Brain pericyte (primary cell): ENCODE measurements at regions not wholly inside any gene's neighbourhood (a gene's known extent, or its start where the extent isn't known, plus 50 kb on each side); places are given as distances from the start of the nearest gene placed in this dataset.

Experiments
- DNase-seq: peaks from one replicate; pipeline ENCODE4 v3.0.0-alpha.2; 2012; ENCODE audit warnings: low read depth, low spot score

GRCh38 chr5:35430381-35431162 lies 187.1 kb upstream of the SPEF2 start:
- DNase-seq: no peak

DNA sequence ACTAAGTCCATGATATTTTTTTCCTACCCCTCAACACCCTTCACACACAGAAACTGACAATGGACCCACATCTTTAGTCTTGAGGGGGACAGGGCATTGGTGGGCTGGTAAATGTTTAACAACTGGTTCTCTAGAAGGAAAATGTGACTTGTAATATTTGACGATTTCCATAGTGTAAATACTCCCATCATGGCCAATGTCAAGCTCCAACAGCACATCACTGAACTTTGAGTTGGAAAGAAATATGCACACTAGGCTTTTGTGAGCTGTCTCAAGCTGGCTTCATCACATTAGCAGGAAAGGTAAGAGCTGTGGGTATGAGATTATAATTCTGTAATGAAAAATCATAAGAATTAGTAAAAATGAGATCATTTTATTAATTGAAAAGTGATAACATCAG lies 189.9 kb upstream of the PRLR start:
- no peak for DNase-seq

DNA sequence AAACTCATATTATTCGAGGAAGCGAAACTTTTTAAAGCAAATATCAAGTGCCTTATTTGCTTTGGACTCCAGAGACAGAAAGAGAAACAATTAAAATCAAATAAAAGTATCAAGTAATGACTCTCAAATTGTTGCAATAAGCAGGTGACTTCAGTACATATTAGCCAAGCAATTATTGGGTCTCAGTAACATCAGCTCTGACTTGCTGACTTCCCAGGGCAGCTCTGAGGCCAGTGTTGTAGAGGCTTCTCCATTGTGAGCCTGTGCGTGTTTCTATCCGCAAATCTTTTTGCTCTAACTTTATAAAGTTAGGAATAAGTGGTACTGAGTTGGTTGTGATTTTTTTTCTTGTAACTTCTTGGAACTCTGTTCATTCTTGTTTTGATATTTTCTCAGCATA lies 186.8 kb upstream of the PRLR start:
- no peak for DNase-seq

DNA sequence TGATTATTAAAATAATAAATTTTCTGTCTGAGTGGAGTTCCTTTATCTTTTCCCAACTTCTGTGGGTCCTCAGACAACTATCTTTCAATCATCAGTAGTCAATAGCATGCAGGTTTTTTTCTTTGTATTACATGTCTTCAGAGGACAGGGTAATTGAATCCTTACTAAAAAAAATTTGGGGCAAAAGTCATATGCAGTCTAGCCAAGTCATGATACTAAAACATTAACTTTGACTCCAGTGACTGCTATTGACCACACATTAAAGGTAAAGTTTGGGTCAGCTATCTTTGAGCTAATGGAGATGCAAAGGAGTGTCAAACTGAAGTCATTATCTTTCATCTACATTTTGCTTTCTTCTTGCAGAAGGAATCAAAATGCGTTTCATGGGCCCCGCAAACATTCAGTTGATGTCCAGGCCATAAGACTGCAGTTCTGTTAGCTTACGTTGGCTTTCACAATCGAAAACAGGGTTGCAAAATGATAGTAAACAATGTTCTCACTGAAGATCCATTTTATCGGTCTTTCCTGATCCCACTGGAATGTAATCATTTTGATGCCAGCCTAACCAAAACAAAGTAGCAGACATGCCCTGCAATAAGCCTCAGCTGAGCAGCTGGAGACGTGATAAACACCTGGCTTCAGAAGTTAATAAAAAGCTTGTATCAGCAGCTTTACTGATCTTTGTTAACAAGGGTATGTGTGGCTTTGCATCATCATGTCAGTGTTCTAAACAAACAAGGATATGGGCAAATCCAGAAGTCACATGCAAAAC lies 186.1 kb upstream of the PRLR start:
- no peak for DNase-seq

DNA sequence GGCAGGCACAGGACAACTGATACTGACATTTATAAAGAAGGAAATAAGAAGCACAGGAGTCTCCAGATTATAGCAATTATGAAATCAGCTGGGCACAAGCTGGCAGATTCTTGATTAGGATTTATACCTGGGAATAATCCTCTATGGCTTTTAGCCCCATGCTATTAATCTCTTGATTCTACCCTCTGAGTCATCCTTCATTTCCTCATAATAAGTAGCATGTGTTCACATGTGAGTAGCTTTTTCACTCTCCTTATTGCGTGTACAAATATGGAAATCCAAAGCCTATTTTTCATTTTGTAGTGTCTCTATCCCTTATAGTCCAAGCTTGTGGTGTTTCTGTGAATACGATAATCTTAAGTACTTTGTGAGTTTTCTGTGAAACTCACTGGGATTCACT lies 185.0 kb upstream of the PRLR start:
- DNase-seq: no peak

DNA sequence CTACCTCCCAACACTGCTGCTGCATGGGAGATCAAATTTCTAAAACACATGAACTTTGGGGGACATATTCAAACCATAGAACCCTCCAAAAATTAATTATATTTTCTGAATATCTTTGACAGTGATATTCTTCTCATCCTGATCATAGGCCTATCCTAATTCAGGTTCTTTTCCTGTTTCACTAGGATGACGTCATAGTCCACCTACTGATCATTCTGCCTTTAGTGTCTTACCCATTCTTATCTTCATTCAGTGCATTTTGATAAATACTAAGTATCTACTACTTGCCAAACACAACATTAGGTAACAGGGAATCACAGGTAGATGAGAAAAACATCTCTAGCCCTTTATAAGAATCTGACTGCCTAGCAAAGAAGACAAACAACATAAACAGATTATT lies 179.1 kb upstream of the PRLR start:
- no peak for DNase-seq

DNA sequence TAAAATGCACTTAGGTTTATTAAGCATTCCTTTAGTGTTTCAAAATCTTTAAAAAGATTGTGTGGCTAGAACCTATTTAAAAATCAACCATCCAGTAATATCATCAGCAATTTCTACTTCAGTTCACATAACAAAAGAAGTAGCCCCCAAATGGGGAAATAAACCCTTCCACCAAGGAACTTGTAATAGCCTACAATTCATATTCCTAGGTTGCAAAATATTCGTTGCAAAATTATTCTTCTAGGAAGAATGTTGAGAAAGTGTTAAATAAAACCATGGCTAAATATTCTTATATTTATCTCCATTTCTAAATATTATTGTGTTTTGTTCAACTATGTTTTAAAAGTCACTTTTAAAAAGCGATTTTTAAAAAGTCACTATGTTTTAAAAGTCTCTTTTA lies 177.9 kb upstream of the PRLR start:
- DNase-seq: no peak

GRCh38 chr5:35407697-35408096 lies 177.4 kb upstream of the PRLR start:
- no peak for DNase-seq

- no peak for DNase-seq
These were observed 175.7 kb upstream of the PRLR start for GRCh38 chr5:35405938-35406337.

- no peak for DNase-seq
These were observed 174.4 kb upstream of the PRLR start for GRCh38 chr5:35404701-35405100.

DNA sequence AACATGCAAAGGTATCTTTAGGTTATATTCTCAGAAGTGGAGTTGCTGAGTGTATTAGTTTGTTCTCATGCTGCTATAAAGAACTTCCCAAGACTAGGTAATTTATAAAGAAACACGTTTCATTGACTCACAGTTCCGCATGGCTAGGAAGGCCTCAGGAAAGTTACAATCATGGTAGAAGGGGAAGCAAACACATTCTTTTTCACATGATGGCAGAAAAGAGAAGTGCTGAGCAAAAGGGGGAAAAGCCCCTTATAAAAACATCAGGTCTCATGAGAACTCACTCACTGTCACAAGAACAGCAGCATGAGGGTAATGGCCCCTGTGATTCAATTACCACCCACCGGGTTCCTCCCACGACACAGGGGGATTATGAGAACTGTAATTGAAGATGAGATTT lies 163.6 kb upstream of the PRLR start:
- DNase-seq: no peak

- DNase-seq: no peak
These were observed 154.4 kb upstream of the PRLR start for GRCh38 chr5:35384658-35385057.

DNA sequence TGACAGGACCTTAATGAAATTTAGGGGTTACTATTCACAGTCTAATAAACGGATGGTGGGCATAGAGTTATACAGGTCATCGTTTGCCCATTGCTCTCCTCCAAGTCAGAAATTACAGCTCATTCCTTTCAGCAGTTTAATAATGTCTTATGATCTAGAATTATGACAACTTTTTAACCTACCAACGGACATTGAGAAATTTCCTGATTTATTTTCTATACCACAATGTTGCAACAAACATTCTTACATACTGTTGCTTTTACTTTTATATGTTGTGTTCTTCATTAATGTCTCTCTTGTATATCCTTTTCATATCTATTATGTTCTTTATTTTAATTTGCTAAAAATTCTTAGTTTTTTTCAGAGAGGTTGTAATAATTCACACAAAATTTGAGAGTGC lies 152.8 kb upstream of the PRLR start:
- DNase-seq: no peak

DNA sequence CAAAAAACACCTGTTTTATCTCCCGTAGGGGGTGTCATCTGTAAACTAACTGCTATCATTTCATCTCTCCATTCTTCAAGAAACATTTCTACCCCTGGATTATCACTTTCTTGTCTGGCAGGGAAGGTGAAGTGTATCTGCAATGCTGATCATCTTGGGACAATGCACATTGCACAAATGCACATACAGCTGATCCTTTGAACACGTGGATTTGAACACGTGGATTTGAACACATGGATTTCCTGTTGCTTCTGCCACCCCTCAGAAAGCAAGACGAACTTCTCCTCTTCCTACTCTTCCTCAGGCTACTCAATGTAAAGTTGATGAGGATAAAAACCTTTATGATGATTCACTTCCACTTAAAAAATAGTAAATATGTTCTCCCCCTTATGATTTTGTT lies 147.4 kb upstream of the PRLR start:
- DNase-seq: no peak

- DNase-seq: no peak
These were observed 144.3 kb upstream of the PRLR start for GRCh38 chr5:35374584-35374983.

DNA sequence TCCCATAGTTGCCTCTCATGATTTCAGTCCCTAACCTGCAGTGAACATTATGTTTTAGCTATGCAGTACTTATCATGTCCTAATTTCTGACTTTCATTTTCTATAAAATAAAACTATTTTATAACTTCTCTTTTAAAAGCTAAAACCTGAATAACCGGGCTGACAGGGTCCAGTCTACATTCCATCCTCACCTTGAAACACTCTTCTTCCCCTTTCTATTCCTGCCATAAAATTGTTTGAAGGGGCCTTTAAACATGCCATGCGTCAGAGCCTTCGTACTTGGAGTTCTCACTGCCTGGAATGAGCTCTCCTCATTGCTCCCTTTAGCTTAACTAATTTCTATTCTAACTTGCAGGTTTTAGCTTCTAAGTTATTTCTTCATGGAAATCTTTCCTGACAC lies 143.0 kb upstream of the PRLR start:
- no peak for DNase-seq

GRCh38 chr5:35372482-35372881 lies 142.2 kb upstream of the PRLR start:
- no peak for DNase-seq

DNA sequence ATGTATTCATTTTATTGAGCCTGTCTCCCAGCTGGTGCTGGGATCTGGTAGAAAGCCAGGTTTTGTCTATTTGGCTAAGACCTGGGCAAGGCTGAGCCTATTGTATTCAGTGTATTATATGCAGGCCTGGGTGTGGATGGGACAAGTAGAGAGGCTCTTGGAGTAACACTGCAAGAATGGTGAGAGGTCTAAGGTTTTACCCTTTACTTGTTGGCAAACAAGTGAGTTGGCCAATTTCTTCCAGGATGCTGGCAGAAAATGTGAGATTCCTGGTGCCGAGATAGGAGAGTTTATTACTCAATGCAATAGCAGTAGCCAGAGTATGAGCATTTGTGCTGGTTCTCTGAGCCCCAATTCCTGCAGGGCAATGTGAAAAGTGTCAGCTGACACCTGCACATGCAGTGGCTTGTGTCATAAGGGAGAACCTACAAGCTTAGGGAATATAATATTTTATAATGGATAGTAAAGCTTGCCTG lies 141.7 kb upstream of the PRLR start:
- DNase-seq: no peak

- DNase-seq: no peak
These were observed 140.6 kb upstream of the PRLR start for GRCh38 chr5:35370871-35371270.

DNA sequence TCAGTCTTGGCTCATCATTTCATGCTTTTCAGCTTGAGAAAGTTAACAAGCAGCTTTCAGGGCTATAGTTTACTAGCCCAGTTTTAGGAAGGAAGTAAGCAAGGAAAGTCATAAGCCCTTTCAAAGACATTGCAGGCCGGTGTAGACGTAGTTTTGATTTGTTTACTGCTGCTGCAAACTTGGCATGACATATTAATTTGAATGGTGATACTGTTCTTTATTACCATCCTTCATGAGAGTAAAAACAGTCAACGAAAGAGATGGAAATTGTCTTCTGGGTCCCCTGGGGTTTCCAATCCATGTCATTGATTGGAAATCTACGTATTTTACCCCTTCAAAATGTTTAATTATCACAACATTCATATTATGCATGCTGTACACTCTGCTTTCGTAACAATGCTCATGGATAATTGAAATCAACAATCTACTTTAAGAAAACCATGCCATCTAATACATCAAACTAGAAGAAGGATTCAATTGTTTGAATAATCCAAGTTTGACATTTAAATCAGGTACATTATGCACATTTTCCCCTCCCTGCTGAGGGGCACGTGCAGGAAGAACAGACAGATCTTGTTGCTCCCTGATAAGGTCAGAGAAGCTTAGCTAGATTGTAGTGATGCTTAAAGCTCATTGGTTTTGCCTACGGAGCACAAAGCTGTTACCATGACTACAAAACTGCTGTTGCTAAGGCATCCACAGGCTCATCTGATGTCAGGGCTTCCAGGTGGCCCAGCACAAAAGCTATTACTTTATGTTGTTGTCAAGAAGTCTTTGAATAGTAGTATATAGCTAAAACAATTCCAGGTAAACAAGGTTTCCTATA lies 139.9 kb upstream of the PRLR start:
- no peak for DNase-seq

- DNase-seq: no peak
These were observed 137.2 kb upstream of the PRLR start for GRCh38 chr5:35367526-35367925.

DNA sequence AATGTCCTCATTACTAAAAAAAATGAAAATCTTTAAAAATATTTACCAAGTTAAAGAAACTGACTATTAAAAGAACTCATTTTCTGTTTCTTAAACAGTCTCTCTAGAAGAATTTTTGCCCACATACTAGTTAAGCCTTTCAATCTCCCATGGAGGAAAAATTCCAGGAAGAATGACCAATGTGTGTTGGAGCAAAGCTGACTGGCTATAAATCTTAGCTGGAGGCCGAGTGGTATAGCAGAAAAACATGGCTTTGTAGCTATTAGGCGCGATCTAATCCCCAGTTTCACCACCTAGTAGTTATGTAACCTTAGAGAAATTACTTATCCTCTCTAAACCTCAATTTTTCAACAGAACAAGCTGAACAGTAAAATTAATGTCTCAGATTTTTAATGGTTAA lies 135.5 kb upstream of the PRLR start:
- DNase-seq: no peak
